GM18951 (cell line): ENCODE measurements at regions not wholly inside any gene's neighbourhood (a gene's known extent, or its start where the extent isn't known, plus 50 kb on each side); places are given as distances from the start of the nearest gene placed in this dataset.

Experiments used
- POLR2A ChIP-seq: IDR thresholded peaks from 4 replicates; pipeline ENCODE4 v1.6.1; 2011; ENCODE audit warnings: mild to moderate bottlenecking; ENCODE audit not compliant: insufficient read length, insufficient read depth; ENCODE audit errors: extremely low read depth
- in situ Hi-C: fragments of 300-500 bp; cut with MboI; formaldehyde crosslinking; loops from one replicate; pipeline ENCODE4 v1.12.0; 2022; ENCODE audit warnings: low sequenced_read_pairs, mixed read lengths, inconsistent platforms; ENCODE audit not compliant: unreplicated experiment

GRCh38 chr3:163045945-163046344 is 1549.3 kb downstream of the OTOL1 start:
- no peak for TF ChIP-seq POLR2A
- in situ Hi-C loops = no loop called here

GRCh38 chr3:163048881-163049280 is 1552.3 kb downstream of the OTOL1 start:
- TF ChIP-seq POLR2A = no peak
- in situ Hi-C loops = no loop called here

GRCh38 chr3:163056874-163057497 is 1560.4 kb downstream of the OTOL1 start:
- TF ChIP-seq POLR2A = no peak
- in situ Hi-C loops = no loop called here

GRCh38 chr3:163058031-163058854 is 1561.6 kb downstream of the OTOL1 start:
- in situ Hi-C loops = no loop called here
- TF ChIP-seq POLR2A = no peak

- TF ChIP-seq POLR2A = no peak
- in situ Hi-C loops = no loop called here
These were observed 1575.1 kb downstream of the OTOL1 start for GRCh38 chr3:163071713-163072112.
